T-cell (primary cell): ENCODE measurements at regions not wholly inside any gene's neighbourhood (a gene's known extent, or its start where the extent isn't known, plus 50 kb on each side); places are given as distances from the start of the nearest gene placed in this dataset.

Experiments used
- ATAC-seq, 4 experiments: fragments of 200-7000 bp in 3 of 4; fragments of 150-1000 bp in 1 of 4; cut with Tn5 transposase; replicated peaks in 1 of 4; 1 replicate in 3 of 4; 2 replicates in 1 of 4; pipeline ENCODE4 v1.10.0; 2021; ENCODE audit warnings: moderate library complexity in 3 of 4, mild to moderate bottlenecking in 2 of 4, moderate number of reproducible peaks in 1 of 4
- CTCF ChIA-PET, 2 donors: fragments of 300-600 bp; sonication (Branson Sonifier 250); formaldehyde crosslinking; loops; one replicate each; lab custom pipeline; 2022; ENCODE audit warnings: antibody characterized with exemption in 2 of 2; lab: Charles Lee
- POLR2A ChIA-PET, 2 donors: fragments of 300-600 bp; sonication (Branson Sonifier 250); formaldehyde crosslinking; loops; one replicate each; lab custom pipeline; 2022; ENCODE audit warnings: antibody characterized with exemption in 2 of 2; lab: Charles Lee
- DNase-seq, 35 experiments: peaks; one replicate each; pipeline versions ENCODE4 v3.0.0 to v3.0.0-alpha.2; 2013 to 2023
- H3K27ac ChIP-seq: one replicate; pipeline ENCODE4 v1.5.1; 2013; ENCODE audit warnings: low read length
- H3K27me3 ChIP-seq, 2 experiments: replicated peaks in 1 of 2; 1 replicate in 1 of 2; 2 replicates in 1 of 2; pipeline versions ENCODE4 v1.6.1 to v1.7.0; 2013; ENCODE audit warnings: low read length in 1 of 2, mixed read lengths in 1 of 2; ENCODE audit not compliant: control insufficient read depth in 2 of 2, insufficient read depth in 2 of 2; ENCODE audit errors: extremely low read depth in 1 of 2
- H3K36me3 ChIP-seq, 2 donors: 1 replicate in 1 of 2; 2 replicates in 1 of 2; pipeline versions ENCODE4 v1.6.1 to v1.7.0; 2013; ENCODE audit warnings: low read length in 1 of 2; ENCODE audit not compliant: control insufficient read depth in 2 of 2, insufficient read depth in 1 of 2; ENCODE audit errors: extremely low read depth in 1 of 2
- H3K4me1 ChIP-seq, 2 experiments: 1 replicate in 1 of 2; 2 replicates in 1 of 2; pipeline versions ENCODE4 v1.6.1 to v1.7.0; 2013; ENCODE audit warnings: low read length in 2 of 2, mixed read lengths in 1 of 2; ENCODE audit not compliant: insufficient read depth in 2 of 2, control insufficient read depth in 1 of 2; ENCODE audit errors: extremely low read depth in 1 of 2
- H3K4me3 ChIP-seq, 2 donors: 1 replicate in 1 of 2; 2 replicates in 1 of 2; pipeline versions ENCODE4 v1.5.1 to v1.7.0; 2013; ENCODE audit warnings: mild to moderate bottlenecking in 2 of 2, low read length in 1 of 2, moderate library complexity in 1 of 2; ENCODE audit not compliant: control insufficient read depth in 1 of 2; ENCODE audit errors: extremely low read depth in 1 of 2
- H3K9me3 ChIP-seq: 2 replicates; pipeline ENCODE4 v1.7.0; 2013
- H3K27ac Mint-ChIP-seq, 2 donors: one replicate each; pipeline ENCODE4 v1.8.0; 2020 to 2021; ENCODE audit warnings: mild to moderate bottlenecking in 2 of 2, mixed read lengths in 2 of 2
- H3K27me3 Mint-ChIP-seq, 2 donors: one replicate each; pipeline ENCODE4 v1.8.0; 2021 to 2022; ENCODE audit warnings: mixed read lengths in 2 of 2
- H3K36me3 Mint-ChIP-seq: one replicate; pipeline ENCODE4 v1.8.0; 2021; ENCODE audit warnings: mixed read lengths
- H3K4me1 Mint-ChIP-seq, 3 donors: one replicate each; pipeline ENCODE4 v1.8.0; 2020 to 2022; ENCODE audit warnings: mixed read lengths in 3 of 3, mild to moderate bottlenecking in 1 of 3
- H3K4me3 Mint-ChIP-seq, 3 donors: one replicate each; pipeline ENCODE4 v1.8.0; 2020 to 2022; ENCODE audit warnings: mild to moderate bottlenecking in 3 of 3, mixed read lengths in 3 of 3, moderate library complexity in 3 of 3
- H3K9me3 Mint-ChIP-seq, 3 donors: one replicate each; pipeline ENCODE4 v1.8.0; 2020 to 2022; ENCODE audit warnings: mixed read lengths in 3 of 3
- WGBS: methylation state at CpG from one replicate; pipeline ENCODE4 v1.1.5; 2013; ENCODE audit warnings: missing lambda C conversion rate; ENCODE audit not compliant: insufficient coverage; 5-methylcytosine and 5-hydroxymethylcytosine counted together

GRCh38 chr11:129592191-129592590, 216.5 kb downstream of the BARX2 start:
- POLR2A ChIA-PET: no interaction called here
- no peaks in the 10 kb centered on the region for H3K4me1 ChIP-seq
- no peak overlapping the region for H3K27ac Mint-ChIP-seq
- no peaks in the 10 kb centered on the region for H3K36me3 ChIP-seq
- H3K27me3 Mint-ChIP-seq: peaks cover 5 to 17% of the 10 kb centered on the region in 2 donors
- no peak overlapping the region for H3K27ac ChIP-seq
- H3K27me3 ChIP-seq: peaks cover 2 to 9% of the 10 kb centered on the region in 2 experiments
- no peak overlapping the region for H3K4me3 Mint-ChIP-seq
- no peak overlapping the region for H3K4me3 ChIP-seq
- no peak for DNase-seq
- peaks cover 0 to 7% (median 6%) of the 10 kb centered on the region in 3 donors for H3K9me3 Mint-ChIP-seq
- no peaks in the 10 kb centered on the region for H3K4me1 Mint-ChIP-seq
- no peak for ATAC-seq
- no peaks in the 10 kb centered on the region for H3K36me3 Mint-ChIP-seq
- H3K9me3 ChIP-seq: no peaks in the 10 kb centered on the region
- CTCF ChIA-PET: no interaction called here
- WGBS: 90% methylated on average over 7 of the region's 8 CpGs

GRCh38 chr11:129593098-129593497, 217.4 kb downstream of the BARX2 start:
- Histone ChIP-seq H3K36me3 (no peaks in the 10 kb centered on the region), H3K27me3 (peaks cover 2 to 9% of the 10 kb centered on the region in 2 experiments), H3K9me3 (no peaks in the 10 kb centered on the region), H3K4me3 (no peak overlapping the region), H3K27ac (no peak overlapping the region), H3K4me1 (no peaks in the 10 kb centered on the region)
- H3K9me3 Mint-ChIP-seq: peaks cover 0 to 7% (median 6%) of the 10 kb centered on the region in 3 donors
- ATAC-seq (no peak), DNase-seq (no peak)
- CTCF ChIA-PET: no interaction called here
- H3K4me3 Mint-ChIP-seq: no peak overlapping the region
- POLR2A ChIA-PET: no interaction called here
- no peak overlapping the region for H3K27ac Mint-ChIP-seq
- H3K4me1 Mint-ChIP-seq: no peaks in the 10 kb centered on the region
- H3K36me3 Mint-ChIP-seq: no peaks in the 10 kb centered on the region
- H3K27me3 Mint-ChIP-seq: peaks cover 3 to 13% of the 10 kb centered on the region in 2 donors
- 80% methylated on average over 1 of the region's 2 CpGs for WGBS

DNA sequence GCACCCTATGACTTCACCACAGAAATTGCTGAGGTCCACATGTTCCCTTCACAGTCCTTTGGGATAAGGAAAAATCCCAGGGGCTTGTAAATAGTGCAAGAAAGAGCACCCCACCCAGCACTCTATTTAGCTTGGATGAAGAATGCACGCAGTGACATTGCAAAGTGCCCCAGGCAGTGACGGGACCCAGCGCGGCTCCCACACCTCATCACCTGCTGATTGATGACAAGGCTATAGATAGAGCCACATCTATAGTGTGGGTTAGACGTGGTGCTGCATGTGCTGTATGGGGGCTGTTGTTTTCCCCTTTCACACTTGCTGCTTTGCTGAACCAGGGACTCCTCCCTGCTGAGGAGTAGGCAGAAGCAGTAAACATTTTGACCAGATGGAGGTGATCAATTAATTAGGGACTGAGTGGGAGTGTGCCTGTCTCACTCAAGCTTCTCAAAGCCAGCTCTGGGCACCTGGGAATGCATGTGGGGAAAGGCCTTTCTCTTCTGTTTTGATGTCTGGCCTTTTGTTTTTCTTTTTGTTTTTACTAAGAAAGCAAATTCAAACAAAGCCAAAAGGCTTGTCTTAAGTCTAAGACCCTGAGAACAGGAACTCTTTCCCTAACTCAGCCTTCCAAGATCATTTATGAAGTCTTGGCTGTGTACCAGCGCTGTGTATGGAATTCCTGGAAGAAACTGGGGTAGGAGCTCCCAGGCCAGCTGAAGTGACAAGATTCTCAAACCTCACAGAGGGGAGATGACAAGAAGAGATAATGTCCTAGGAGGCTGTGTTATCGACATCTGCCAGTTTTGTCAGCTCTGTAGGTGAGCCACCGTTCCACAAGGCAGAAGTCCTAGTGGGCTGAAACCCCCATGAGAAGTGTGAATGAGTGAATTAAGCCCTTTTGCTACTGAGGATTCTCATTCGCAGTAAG, 219.7 kb downstream of the BARX2 start:
- DNase-seq: no peak
- peaks cover 2 to 15% of the 10 kb centered on the region in 2 experiments for H3K27me3 ChIP-seq
- no peak overlapping the region for H3K27ac Mint-ChIP-seq
- no peak overlapping the region for H3K4me3 ChIP-seq
- H3K27ac ChIP-seq: no peak overlapping the region
- H3K36me3 Mint-ChIP-seq: peaks cover 2% of the 10 kb centered on the region
- no peaks in the 10 kb centered on the region for H3K9me3 ChIP-seq
- H3K36me3 ChIP-seq: no peaks in the 10 kb centered on the region
- H3K9me3 Mint-ChIP-seq: peaks cover 0 to 16% (median 12%) of the 10 kb centered on the region in 3 donors
- H3K4me1 Mint-ChIP-seq: no peaks in the 10 kb centered on the region
- H3K4me3 Mint-ChIP-seq: no peak overlapping the region
- peaks cover 3 to 20% of the 10 kb centered on the region in 2 donors for H3K27me3 Mint-ChIP-seq
- WGBS: 39% methylated on average over 4 of the region's 9 CpGs
- CTCF ChIA-PET: no interaction called here
- H3K4me1 ChIP-seq: no peaks in the 10 kb centered on the region
- ATAC-seq: no peak
- POLR2A ChIA-PET: no interaction called here

DNA sequence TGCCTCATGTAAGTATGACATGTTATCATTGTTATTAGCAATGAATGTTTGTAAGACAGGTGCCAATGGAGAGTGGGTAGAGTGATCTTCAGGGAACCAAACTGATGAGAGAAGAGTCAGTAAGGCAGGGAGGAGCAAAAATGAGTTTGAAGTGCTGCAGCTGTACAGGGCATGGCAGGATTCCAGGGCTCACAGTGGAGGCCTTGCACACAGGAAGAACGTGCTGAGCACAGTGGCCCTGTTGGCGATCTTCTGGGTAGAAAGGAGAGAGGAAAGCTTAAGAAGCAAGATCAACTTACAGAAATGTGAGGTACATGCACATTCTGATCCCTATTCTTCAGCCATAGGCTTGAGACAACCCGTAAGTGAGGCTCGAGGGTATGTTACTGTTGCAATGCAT, 219.3 kb upstream of the TMEM45B start:
- H3K4me3 Mint-ChIP-seq: no peak overlapping the region
- peaks cover 2 to 15% of the 10 kb centered on the region in 2 experiments for H3K27me3 ChIP-seq
- no peaks in the 10 kb centered on the region for H3K4me1 Mint-ChIP-seq
- POLR2A ChIA-PET: no interaction called here
- H3K36me3 Mint-ChIP-seq: peaks cover 2% of the 10 kb centered on the region
- DNase-seq: no peak
- no peak overlapping the region for H3K27ac Mint-ChIP-seq
- no peaks in the 10 kb centered on the region for H3K9me3 ChIP-seq
- H3K27ac ChIP-seq: no peak overlapping the region
- no peak for ATAC-seq
- CTCF ChIA-PET: no interaction called here
- 63% methylated on average over 2 of the region's 4 CpGs for WGBS
- H3K4me1 ChIP-seq: no peaks in the 10 kb centered on the region
- peaks cover 3 to 20% of the 10 kb centered on the region in 2 donors for H3K27me3 Mint-ChIP-seq
- H3K9me3 Mint-ChIP-seq: peaks cover 6 to 22% (median 17%) of the 10 kb centered on the region in 3 donors
- no peak overlapping the region for H3K4me3 ChIP-seq
- H3K36me3 ChIP-seq: no peaks in the 10 kb centered on the region

- H3K27ac ChIP-seq: no peak overlapping the region
- ATAC-seq (no peak), DNase-seq (no peak)
- H3K36me3 Mint-ChIP-seq: peaks cover 5% of the 10 kb centered on the region
- no peaks in the 10 kb centered on the region for H3K36me3 ChIP-seq
- H3K27me3 Mint-ChIP-seq: peaks cover 0 to 21% of the 10 kb centered on the region in 2 donors
- ChIA-PET POLR2A (no interaction called here), CTCF (no interaction called here)
- peaks cover 6 to 22% (median 17%) of the 10 kb centered on the region in 3 donors for H3K9me3 Mint-ChIP-seq
- no peaks in the 10 kb centered on the region for H3K4me1 Mint-ChIP-seq
- no peaks in the 10 kb centered on the region for H3K9me3 ChIP-seq
- no peaks in the 10 kb centered on the region for H3K4me1 ChIP-seq
- 60% methylated on average over 2 of the region's 3 CpGs for WGBS
- peaks cover 2 to 12% of the 10 kb centered on the region in 2 experiments for H3K27me3 ChIP-seq
- no peak overlapping the region for H3K4me3 ChIP-seq
- H3K4me3 Mint-ChIP-seq: no peak overlapping the region
- no peak overlapping the region for H3K27ac Mint-ChIP-seq
These were observed 217.3 kb upstream of the TMEM45B start for GRCh38 chr11:129598378-129598777.

DNA sequence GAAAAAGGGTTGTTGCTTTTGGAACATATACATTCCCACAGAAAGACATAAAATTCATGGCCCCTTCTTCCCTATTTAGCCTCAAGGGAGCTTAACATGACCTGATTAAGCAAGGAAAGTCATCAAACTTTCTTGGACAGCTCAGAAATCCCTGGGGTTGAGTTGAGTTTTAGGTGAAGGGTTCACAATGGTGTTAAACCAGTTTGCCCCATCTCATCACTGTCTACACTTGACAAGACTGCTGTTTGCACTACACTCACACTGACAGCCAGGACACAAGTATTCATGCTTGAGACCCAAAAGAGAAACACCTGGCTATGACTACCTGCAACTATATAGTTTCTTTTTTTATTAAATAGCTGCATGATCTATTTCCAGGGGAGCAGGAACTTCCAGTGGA, 209.8 kb upstream of the TMEM45B start:
- no peaks in the 10 kb centered on the region for H3K4me1 ChIP-seq
- H3K9me3 ChIP-seq: no peaks in the 10 kb centered on the region
- no peak overlapping the region for H3K27ac ChIP-seq
- no peaks in the 10 kb centered on the region for H3K27me3 ChIP-seq
- CTCF ChIA-PET: no interaction called here
- H3K4me3 Mint-ChIP-seq: no peak overlapping the region
- POLR2A ChIA-PET: no interaction called here
- peaks cover 3% of the 10 kb centered on the region for H3K36me3 Mint-ChIP-seq
- DNase-seq (no peak), ATAC-seq (no peak)
- H3K4me3 ChIP-seq: no peak overlapping the region
- no peaks in the 10 kb centered on the region for H3K36me3 ChIP-seq
- no peaks in the 10 kb centered on the region for H3K4me1 Mint-ChIP-seq
- peaks cover 1 to 5% (median 5%) of the 10 kb centered on the region in 3 donors for H3K9me3 Mint-ChIP-seq
- H3K27ac Mint-ChIP-seq: no peak overlapping the region
- H3K27me3 Mint-ChIP-seq: peaks cover 0 to 6% of the 10 kb centered on the region in 2 donors
